ENCODE measurements at regions not wholly inside any gene's neighbourhood (a gene's known extent, or its start where the extent isn't known, plus 50 kb on each side); places are given as distances from the start of the nearest gene placed in this dataset.
A peak's percentile ranks its signal among the peaks of the same experiment; 100 is the strongest.

GRCh38 chr13:112325142-112325808 is 50.9 kb upstream of the SPACA7 start:
- H3K4me3 ChIP-seq: no peak overlapping the region
- no peaks in the 10 kb centered on the region for H3K4me1 ChIP-seq (ENCODE audit: insufficient read depth)
- 35 to 36% methylated on average over 26 of the region's 26 CpGs for WGBS, 2 experiments (ENCODE audit: low coverage in 1 of 2, low lambda C conversion rate in 2 of 2, missing lambda C conversion rate in 2 of 2)
- no peaks in the 10 kb centered on the region for H3K9me3 ChIP-seq (ENCODE audit: low read depth)
- no peaks in the 10 kb centered on the region for H3K9me2 ChIP-seq (ENCODE audit: insufficient read depth)
- H3K27ac ChIP-seq: no peak overlapping the region
- H3K9ac ChIP-seq: no peak overlapping the region
- no peak overlapping the region for H2AFZ ChIP-seq
- DNase-seq: no peak
- no peaks in the 10 kb centered on the region for H4K20me1 ChIP-seq (ENCODE audit: insufficient read depth)
- H3K36me3 ChIP-seq (ENCODE audit: low read depth): no peaks in the 10 kb centered on the region
- H3F3A ChIP-seq (ENCODE audit: insufficient read depth): no peaks in the 10 kb centered on the region
- no peaks in the 10 kb centered on the region for H3K79me2 ChIP-seq (ENCODE audit: insufficient read depth)
- H3K4me2 ChIP-seq (ENCODE audit: unreplicated experiment): no peak overlapping the region
- no peaks in the 10 kb centered on the region for H3K27me3 ChIP-seq (replicated peaks; ENCODE audit: insufficient read depth)
- in situ Hi-C loops (cut with MboI): loop anchor here (10.0 kb wide), 1 partner anchor 50 kb away; no protein-coding TSS in a partner anchor
- no peak for TF ChIP-seq EZH2 (IDR thresholded peaks at IDR 0.05; ENCODE audit: insufficient read depth, poor library complexity, severe bottlenecking)
- TF ChIP-seq EZH2phosphoT487 (IDR thresholded peaks at IDR 0.05; ENCODE audit: insufficient read depth, low read depth): no peak

- H3F3A ChIP-seq (ENCODE audit: insufficient read depth): no peaks in the 10 kb centered on the region
- no peak overlapping the region for H2AFZ ChIP-seq
Observed at GRCh38 chr13:112325920-112326645, 50.1 kb upstream of the SPACA7 start.

More at GRCh38 chr13:112325920-112326645, 50.1 kb upstream of the SPACA7 start:
- Histone ChIP-seq H3K36me3 (ENCODE audit: low read depth) (no peaks in the 10 kb centered on the region), H3K4me3 (no peak overlapping the region), H3K9me2 (ENCODE audit: insufficient read depth) (no peaks in the 10 kb centered on the region), H3K9ac (no peak overlapping the region), H3K27me3 (replicated peaks; ENCODE audit: insufficient read depth) (no peaks in the 10 kb centered on the region), H3K4me1 (ENCODE audit: insufficient read depth) (no peaks in the 10 kb centered on the region), H3K27ac (no peak overlapping the region), H4K20me1 (ENCODE audit: insufficient read depth) (no peaks in the 10 kb centered on the region), H3K4me2 (ENCODE audit: unreplicated experiment) (no peak overlapping the region), H3K9me3 (ENCODE audit: low read depth) (no peaks in the 10 kb centered on the region), H3K79me2 (ENCODE audit: insufficient read depth) (no peaks in the 10 kb centered on the region)
- DNase-seq: peak; percentile 4
- WGBS, 2 experiments (ENCODE audit: low coverage in 1 of 2, low lambda C conversion rate in 2 of 2, missing lambda C conversion rate in 2 of 2): 34 to 36% methylated on average over 25 to 26 of the region's 26 CpGs
- in situ Hi-C loops (cut with MboI): loop anchor here (10.0 kb wide), 1 partner anchor 51 kb away; no protein-coding TSS in a partner anchor
- TF ChIP-seq EZH2 (IDR thresholded peaks at IDR 0.05; ENCODE audit: insufficient read depth, poor library complexity, severe bottlenecking) (no peak), EZH2phosphoT487 (IDR thresholded peaks at IDR 0.05; ENCODE audit: insufficient read depth, low read depth) (no peak)
